ENCODE measurements at regions not wholly inside any gene's neighbourhood (a gene's known extent, or its start where the extent isn't known, plus 50 kb on each side); places are given as distances from the start of the nearest gene placed in this dataset.

DNA sequence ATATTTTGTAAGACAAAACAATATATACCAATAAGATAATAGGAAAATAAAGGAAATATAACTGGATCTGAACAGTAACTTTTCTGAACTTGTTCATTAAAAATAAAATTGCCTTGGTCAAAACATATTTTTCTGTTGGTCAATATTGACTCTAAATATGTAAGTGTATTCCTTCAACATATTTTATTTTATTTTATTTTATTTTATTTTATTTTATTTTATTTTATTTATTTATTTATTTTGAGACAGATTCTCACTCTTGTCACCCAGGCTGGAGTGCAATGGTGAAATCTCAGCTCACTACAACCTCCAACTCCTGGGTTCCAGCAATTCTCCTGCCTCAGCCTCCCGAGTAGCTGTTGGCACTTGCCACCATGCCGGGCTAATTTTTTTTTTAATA is 571.0 kb downstream of the NR2F1-AS1 start:
- H3K27me3 ChIP-seq = no peaks in the 10 kb centered on the region
- H3K36me3 ChIP-seq = no peaks in the 10 kb centered on the region
- H3K9me3 ChIP-seq = no peaks in the 10 kb centered on the region
- 89 to 96% (median 93%) methylated on average over 2 of the region's 2 CpGs for WGBS, 4 donors
- intact Hi-C loops (cut with DNase I) = no loop called here
- no peak overlapping the region for H3K27ac ChIP-seq
- H3K4me3 ChIP-seq = no peak overlapping the region
- ATAC-seq (no peak), DNase-seq (no peak)
- H3K4me1 ChIP-seq = no peaks in the 10 kb centered on the region
- no peak for TF ChIP-seq POLR2A (IDR thresholded peaks at IDR 0.05)
- no peak for TF ChIP-seq CTCF (IDR thresholded peaks at IDR 0.05)

GRCh38 chr5:93008502-93009207 is 572.4 kb downstream of the NR2F1-AS1 start:
- no peaks in the 10 kb centered on the region for H3K4me1 ChIP-seq
- intact Hi-C loops (cut with DNase I) = no loop called here
- 74 to 86% (median 79%) methylated on average over 7 of the region's 7 CpGs for WGBS, 4 donors
- H3K27ac ChIP-seq = no peak overlapping the region
- no peaks in the 10 kb centered on the region for H3K27me3 ChIP-seq
- DNase-seq (no peak), ATAC-seq (no peak)
- no peaks in the 10 kb centered on the region for H3K36me3 ChIP-seq
- TF ChIP-seq POLR2A (IDR thresholded peaks at IDR 0.05) (no peak), CTCF (IDR thresholded peaks at IDR 0.05) (no peak)
- no peak overlapping the region for H3K4me3 ChIP-seq
- H3K9me3 ChIP-seq = no peaks in the 10 kb centered on the region

GRCh38 chr5:93006915-93007314 is 574.1 kb downstream of the NR2F1-AS1 start:
- no peaks in the 10 kb centered on the region for H3K36me3 ChIP-seq
- no peaks in the 10 kb centered on the region for H3K4me1 ChIP-seq
- 40 to 87% (median 43%) methylated on average over 2 of the region's 2 CpGs for WGBS, 4 donors
- TF ChIP-seq CTCF (IDR thresholded peaks at IDR 0.05) (no peak), POLR2A (IDR thresholded peaks at IDR 0.05) (no peak)
- H3K9me3 ChIP-seq = no peaks in the 10 kb centered on the region
- ATAC-seq (no peak), DNase-seq (no peak)
- H3K27me3 ChIP-seq = no peaks in the 10 kb centered on the region
- no peak overlapping the region for H3K4me3 ChIP-seq
- no peak overlapping the region for H3K27ac ChIP-seq
- intact Hi-C loops (cut with DNase I) = no loop called here

DNA sequence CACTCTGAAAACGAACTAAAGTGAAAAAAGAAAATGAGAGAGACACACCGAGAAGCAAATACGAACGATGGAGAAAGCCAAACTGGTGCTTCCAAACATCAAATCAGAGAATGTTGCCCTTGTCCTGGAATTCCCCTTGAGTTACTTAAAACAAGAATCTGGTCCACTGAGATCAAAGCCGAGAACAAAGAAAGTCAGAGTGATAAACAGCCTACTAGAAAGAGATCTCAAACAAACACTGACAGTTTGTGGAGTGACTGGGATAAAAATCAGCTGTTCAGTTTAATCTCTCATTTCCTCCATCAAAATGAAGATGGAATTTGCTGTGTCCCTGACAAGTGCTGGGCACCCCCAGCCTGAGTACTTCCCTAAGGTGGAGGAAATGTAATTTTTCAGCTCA is 582.6 kb downstream of the NR2F1-AS1 start:
- Histone ChIP-seq H3K4me3 (no peak overlapping the region), H3K27ac (no peak overlapping the region), H3K36me3 (no peaks in the 10 kb centered on the region), H3K4me1 (no peaks in the 10 kb centered on the region), H3K9me3 (peaks cover 0 to 23% (median 11%) of the 10 kb centered on the region in 12 donors), H3K27me3 (no peaks in the 10 kb centered on the region)
- 47 to 59% (median 56%) methylated on average over 5 of the region's 5 CpGs for WGBS, 4 donors
- intact Hi-C loops (cut with DNase I) = no loop called here
- TF ChIP-seq POLR2A (IDR thresholded peaks at IDR 0.05) (no peak), CTCF (IDR thresholded peaks at IDR 0.05) (no peak)
- DNase-seq (no peak), ATAC-seq (no peak)

All from heart left ventricle (tissue), 16 donors.